ENCODE measurements at regions not wholly inside any gene's neighbourhood (a gene's known extent, or its start where the extent isn't known, plus 50 kb on each side); places are given as distances from the start of the nearest gene placed in this dataset.
"Not testable (repeated sequence)": the region's sequence is repeated elsewhere in the genome, so short reads cannot be mapped to it uniquely, and the experiment has no call there.

DNA sequence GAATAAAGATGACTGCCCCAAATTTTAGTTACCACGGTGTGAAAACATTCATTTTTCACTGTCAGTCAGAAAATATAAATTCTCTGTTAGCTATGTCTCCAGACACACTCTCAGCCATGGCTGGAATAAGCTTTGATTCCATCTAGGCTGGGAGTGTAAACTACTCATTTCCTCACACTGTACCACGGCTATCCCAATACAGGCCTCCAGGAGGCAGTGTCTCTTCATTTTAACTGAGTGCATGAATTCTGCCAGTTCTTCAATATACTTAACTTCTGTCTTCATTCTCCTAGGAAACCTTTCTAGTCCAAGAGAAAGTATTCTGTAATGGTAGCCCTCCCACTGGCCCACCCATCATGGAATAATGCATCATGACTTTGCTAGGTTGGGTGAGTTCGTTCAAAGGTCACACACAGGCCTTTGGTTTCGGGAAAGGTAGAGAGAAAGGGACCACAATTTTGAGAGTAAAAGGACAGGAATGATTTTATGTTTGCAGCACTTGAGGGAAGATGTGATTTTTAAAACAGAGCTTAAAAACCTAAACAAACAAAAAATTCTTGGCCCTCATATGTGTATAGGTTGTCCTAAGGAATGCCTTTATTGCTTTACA lies 381.1 kb downstream of the SEC23A start:
- no peak for DNase-seq (ENCODE audit: low read depth in 3 of 3, low spot score in 1 of 3)

DNA sequence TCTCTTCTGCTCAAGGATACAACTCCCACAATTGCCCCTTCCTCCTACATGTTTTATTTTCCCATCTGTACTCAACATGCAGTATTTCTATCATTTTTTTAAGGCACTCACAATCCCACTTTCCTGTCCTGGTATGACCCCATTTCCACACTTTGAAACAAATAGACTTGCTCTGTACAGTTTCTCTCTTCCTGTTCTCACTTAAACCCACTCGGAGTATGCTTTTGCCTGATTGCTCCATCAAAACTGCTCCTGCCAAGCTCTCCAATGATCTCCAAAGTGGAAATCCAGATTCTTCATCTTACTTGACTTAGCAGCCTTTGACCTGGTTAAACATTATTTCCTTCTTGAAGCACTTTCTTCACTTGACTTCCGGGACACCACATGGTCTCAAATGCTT lies 384.5 kb downstream of the SEC23A start:
- DNase-seq (ENCODE audit: low read depth in 3 of 3, low spot score in 1 of 3): no peak

DNA sequence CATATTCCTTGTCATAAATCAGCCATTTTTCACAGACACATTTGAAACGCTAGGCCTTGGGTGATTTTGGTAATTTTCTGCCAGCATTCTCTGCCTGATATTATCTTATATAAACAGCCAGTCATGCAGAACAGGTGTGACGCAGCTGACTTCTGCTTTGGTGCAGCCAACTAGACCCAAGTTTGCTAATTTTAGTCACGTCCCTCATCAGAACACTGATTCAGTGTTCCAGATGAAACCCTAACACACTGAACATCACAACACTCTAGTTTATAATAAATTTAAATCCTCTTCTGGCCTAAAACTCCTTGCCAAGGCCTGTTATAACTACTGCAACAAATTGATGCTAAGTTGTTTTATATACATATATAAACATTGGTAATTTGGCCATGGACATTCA lies 386.1 kb downstream of the SEC23A start:
- DNase-seq (ENCODE audit: low read depth in 3 of 3, low spot score in 1 of 3): no peak

DNA sequence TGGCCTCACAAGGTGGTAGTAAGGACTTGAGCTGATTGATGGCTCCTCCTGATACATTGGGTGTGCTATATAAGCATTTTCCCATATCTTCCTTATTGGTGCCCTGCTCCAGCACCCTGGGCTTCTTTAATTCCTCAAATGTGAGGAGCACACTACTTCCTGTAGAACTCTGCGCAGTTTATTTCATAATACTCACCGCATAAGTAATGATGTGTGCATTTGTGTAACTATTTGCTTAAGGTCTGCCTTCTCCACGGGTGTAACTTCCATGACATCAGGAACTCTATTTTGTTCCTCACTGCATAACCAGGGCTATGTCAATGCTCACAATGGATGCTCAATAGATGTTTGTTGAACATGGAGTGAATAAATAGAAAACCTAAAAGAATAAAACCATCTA lies 392.2 kb downstream of the SEC23A start:
- DNase-seq (ENCODE audit: low read depth in 3 of 3, low spot score in 1 of 3): no peak

DNA sequence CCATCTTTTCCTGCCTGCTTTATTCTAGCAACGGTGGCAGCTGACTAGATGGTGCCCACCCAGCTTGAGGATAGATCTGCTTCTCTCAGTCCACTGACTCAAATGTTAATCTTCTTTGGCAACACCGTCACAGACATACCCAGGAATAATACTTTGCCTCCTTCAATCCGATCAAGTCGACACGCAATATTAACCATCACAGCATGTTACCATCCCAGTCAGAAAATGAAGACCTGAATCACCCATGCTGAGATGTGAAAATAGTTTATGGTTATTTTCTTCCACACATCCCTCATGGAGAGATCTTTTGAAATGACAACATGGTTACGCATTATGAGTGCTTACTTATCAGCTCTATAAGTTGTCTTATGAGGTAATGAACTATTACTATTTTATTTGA lies 392.8 kb downstream of the SEC23A start:
- no peak for DNase-seq (ENCODE audit: low read depth in 3 of 3, low spot score in 1 of 3)

DNA sequence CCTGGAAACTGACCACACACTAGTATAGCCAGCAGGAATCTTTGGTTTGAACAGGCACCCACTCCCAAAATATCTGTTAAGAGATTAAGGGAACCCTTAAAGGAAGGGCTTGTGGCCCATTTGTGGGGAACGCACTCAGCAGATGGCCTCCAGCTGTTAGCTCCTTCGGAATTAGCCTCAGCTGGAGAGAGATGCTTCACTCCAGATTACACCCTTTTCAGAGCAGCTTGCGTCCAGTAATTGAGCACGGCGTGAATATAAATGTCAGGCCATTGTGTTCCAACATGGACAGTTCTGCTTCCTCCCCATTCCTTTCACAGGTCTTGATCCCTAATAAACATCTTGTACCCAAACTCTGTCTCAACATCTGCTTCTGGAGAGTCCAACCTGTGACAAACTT lies 397.8 kb downstream of the SEC23A start:
- DNase-seq (ENCODE audit: low read depth in 3 of 3, low spot score in 1 of 3): no peak

DNA sequence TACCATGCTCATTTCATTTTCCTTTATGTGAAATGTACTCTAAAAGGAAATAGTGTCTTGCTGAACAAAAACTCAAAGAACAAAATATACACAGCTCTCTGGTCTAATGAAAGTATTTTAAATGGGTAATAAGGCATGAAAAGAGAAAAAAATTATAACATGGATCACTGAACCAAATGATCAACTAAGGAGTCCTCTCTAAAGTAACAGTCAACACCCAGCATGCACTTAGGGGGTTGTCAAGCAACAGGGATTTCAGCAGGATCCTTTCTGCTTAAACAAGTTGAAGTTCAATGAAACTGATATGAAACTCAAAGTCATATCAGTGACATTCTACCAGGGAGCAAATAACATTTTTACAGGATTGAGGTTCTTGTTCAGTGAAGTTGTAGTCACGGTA lies 398.8 kb downstream of the SEC23A start:
- DNase-seq (ENCODE audit: low read depth in 3 of 3, low spot score in 1 of 3): no peak

DNA sequence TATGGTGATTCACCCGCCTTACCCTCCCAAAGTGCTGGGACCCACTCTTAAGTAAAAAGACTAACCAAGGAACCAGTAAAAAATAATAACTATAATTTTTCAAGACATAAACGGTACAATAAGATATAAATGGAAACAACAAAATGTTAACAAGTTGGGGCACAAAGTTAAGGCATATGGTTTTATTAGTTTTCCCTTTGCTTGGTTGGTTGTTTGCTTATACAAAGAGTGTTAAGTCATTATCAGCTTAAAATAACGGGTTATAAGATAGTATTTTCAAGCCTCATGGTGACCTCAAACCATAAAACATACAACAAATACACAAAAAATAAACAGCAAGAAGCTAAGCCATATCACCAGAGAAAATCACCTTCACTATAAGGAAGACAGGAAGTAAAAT lies 406.1 kb downstream of the SEC23A start:
- no peak for DNase-seq (ENCODE audit: low read depth in 3 of 3, low spot score in 1 of 3)

DNA sequence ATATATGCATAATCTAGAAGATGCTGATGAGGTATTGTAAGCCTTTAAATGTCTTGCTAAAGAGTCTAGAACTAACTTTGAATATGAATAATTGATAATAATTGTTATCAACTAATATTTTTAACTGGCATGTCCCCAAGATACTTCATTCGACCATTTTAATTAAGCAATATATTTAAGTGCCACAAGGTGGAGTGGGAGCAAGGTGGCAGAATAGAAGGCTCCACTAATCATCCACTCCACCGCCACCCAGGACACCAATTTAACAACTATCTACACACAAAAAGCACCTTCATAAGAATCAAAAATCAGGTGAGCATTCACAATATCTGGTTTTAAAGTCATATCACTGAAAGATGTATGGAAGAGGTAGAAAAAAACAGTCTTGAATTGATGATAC lies 409.6 kb downstream of the SEC23A start:
- no peak for DNase-seq (ENCODE audit: low read depth in 3 of 3, low spot score in 1 of 3)

DNA sequence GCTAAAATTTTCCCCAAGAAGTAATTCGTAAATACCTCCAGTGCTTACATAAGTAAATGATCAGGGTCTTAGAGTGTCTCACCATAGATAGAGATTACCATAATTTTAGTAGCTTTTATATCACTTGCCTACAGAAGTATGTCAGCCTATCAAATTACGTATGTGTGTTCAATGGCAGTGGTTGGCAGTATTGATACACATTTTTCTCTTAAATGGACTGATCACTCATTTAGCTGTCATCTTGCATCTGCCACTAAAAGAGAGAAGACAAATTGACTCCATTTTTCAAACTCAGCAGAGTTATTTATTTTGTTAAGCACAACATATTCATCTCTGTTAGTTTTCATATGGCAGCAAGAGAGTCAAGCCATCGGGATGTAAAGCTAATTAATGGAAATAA lies 413.1 kb upstream of the CLEC14A start:
- no peak for DNase-seq (ENCODE audit: low read depth in 3 of 3, low spot score in 1 of 3)

DNA sequence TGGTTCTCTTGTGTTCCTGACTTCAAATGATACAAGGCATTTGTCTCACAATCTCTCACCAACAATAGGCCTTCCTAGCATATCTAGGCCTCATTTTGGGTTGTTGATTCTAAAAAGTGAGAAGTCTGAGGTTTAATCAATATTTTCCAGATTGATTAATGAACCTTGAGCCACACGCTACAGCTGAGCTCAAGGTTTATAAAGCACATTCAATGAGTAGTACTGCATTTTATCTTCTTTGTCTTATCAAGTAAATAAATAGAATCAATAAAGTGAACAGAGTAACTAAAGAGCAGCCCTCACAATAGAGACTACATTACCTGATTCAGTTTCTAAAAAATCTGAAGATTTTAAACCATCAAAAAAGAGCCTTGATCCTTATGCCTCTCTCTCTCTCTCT lies 407.5 kb upstream of the CLEC14A start:
- DNase-seq (ENCODE audit: low read depth in 3 of 3, low spot score in 1 of 3): no peak

DNA sequence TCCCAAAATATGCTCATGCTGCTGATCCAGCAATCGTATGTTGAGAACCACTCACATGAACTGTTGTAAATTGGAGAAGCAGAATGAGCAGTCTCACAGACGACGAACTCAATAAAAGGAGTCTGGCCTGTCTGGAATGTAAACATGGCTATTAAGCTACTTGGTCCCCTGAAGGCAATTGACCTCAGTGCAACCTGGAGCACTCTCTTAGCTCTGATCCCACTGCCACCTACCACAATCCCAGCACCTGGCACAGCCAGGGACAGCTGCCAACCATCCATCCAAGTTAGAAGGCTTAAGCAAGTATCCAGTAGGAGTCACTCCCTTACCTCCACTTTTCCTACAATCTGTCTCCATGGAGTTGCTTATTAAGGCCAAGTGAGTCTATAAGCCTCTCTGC lies 406.9 kb upstream of the CLEC14A start:
- DNase-seq (ENCODE audit: low read depth in 3 of 3, low spot score in 1 of 3): no peak

DNA sequence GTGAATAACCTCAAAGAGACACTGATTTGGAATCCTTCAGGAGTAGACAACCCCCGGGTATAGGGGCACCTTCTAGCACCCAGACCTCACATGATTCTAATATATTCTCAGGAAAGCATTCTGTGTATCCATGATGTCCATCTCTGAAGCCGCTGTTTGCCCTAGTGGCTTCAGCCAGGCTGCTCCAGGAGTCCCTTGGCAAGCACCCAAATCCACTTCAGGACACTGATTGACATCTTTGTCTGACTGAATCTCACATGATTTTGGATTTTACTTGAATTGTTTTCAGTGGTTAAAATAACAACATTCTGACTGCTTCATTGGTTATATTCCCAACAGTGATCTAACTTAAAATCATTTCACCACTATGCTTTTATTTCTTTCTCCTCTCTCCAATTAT lies 390.5 kb upstream of the CLEC14A start:
- no peak for DNase-seq (ENCODE audit: low read depth in 3 of 3, low spot score in 1 of 3)

DNA sequence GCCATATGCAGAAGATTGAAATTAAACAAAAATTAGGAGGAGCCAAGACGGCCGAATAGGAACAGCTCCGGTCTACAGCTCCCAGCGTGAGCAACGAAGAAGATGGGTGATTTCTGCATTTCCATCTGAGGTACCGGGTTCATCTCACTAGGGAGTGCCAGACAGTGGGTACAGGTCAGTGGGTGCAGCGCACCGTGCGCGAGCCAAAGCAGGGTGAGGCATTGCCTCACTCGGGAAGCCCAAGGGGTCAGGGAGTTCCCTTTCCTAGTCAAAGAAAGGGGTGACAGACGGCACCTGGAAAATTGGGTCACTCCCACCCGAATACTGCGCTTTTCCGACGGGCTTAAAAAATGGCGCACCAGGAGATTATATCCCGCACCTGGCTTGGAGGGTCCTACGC lies 379.0 kb upstream of the CLEC14A start:
- DNase-seq (ENCODE audit: low read depth in 3 of 3, low spot score in 1 of 3): not testable (repeated sequence)

DNA sequence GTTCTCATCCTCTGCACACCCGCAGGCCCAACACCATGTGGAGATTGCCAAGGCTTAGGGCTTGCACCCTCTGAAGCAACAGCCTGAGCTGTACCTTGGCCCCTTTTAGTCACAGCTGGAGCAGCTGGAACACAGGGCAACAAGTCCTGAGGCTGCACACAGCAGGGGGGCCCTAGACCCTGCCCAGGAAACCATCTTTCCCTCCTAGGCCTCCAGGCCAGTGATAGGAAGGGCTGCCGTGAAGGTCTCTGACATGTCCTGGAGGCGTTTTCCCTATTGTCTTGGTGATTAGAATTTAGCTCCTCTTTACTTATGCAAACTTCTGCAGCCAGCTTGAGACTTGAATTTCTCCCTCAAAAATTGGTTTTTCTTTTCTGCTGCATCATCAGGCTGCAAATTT lies 373.5 kb upstream of the CLEC14A start:
- no peak for DNase-seq (ENCODE audit: low read depth in 3 of 3, low spot score in 1 of 3)

DNA sequence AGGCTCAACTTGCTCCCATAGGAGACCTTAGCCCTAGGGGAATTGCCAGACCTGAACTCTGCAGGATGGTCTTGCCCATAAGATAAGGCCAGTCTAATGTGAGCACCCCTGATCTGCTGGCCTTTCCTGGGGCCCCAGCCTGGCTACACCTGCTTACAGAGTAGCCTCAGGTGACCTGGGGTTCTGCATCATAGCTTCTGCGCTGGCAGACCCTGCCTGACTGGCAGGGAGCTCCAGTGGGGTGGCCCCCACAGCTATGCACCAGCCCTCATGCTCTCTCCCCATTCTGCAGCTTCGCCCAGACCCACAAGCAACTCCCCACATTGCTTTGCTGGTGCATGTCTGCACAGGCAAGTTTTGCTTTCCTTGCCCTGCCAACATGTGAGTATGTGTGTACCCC lies 371.3 kb upstream of the CLEC14A start:
- DNase-seq (ENCODE audit: low read depth in 3 of 3, low spot score in 1 of 3): no peak

DNA sequence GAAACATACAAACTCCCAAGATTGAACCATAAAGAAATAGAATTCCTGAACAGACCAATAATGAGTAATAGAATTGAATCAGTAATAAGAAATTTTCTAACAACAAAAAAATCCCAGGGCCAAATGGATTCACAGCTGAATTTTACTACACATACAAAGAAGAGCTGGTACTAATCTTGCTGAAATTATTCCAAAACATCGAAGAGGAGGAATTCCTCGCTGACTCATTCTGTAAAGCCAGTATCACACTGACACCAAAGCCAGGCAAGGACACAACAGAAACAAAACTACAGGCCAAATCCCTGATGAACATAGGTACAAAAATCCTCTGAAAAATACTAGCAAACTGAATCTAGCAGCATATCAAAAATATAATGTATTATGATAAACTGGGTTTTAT lies 367.8 kb upstream of the CLEC14A start:
- DNase-seq (ENCODE audit: low read depth in 3 of 3, low spot score in 1 of 3): no peak

DNA sequence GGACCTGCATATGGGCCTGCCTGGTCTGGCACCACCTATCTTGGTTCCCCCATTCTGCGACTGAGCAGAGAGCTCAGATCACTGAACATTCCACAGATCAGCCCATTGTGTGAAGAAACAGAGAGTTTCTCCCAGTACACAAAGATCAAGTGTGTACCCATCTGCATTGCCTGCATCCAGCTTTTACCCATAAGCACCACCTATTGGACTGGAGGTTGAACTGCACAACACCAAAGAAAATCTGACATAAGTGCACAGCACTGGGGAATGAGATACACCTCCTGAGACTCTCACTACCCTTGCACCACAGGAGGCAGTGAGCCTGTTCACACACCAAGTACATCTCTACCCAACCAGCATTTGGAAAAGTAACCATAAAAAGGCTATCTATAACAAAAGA lies 362.6 kb upstream of the CLEC14A start:
- no peak for DNase-seq (ENCODE audit: low read depth in 3 of 3, low spot score in 1 of 3)

DNA sequence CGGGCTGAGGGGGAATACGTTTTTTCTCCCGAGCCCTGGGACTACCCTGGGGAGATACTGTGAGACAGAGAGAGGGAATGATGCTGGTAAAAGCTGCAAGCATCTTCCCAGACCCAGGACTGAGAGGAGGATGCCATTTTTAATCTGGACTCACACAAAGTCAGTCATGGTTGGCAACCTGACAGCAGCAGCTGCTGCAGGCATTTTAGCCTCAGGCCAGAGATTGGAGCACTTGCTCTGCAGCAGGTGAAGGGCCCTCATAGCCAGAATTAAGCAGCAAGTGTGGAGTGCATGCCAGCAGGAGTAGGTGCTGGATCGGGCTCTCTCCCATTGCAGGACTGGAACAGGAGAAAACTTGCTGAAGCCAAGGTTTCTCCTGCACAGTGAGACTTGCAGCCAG lies 361.1 kb upstream of the CLEC14A start:
- DNase-seq (ENCODE audit: low read depth in 3 of 3, low spot score in 1 of 3): no peak

DNA sequence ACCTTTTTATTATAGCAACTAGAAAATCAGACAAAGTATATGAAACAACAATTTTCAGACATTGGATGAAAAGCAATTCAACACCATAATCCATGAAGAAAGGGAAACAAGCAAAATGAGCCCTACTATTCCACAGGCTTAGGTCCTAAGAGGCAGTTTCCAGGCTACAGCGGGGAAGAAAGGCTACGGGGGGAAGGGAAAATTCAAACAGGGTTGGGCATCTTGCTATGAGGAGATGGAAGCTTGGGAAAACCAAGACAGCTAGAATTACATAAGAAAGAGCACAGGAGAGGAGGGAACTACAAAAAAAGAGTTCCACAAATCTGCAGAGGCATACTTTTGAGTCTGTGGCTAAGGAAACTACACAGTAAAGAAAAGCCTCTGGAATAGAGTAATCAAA lies 356.0 kb upstream of the CLEC14A start:
- DNase-seq (ENCODE audit: low read depth in 3 of 3, low spot score in 1 of 3): no peak

DNA sequence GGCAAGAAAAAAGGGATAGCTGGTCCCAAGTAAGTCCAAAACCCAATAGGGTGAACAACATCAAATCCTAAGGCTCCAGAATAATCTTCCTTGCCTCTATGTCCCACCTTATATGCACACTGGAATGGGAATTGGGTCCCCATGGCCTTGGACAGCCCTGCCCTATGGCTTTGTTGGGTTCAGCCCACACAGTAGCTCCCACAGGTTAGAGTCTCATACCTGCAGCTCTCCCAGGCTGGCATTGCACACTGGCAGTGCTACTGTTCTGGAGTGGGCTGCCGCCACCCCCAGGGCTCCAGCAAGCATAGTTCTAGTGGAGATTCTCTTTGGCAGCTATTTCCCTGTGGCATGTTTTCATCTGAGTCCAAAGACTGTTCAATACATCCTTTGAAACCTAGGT lies 352.4 kb upstream of the CLEC14A start:
- DNase-seq (ENCODE audit: low read depth in 3 of 3, low spot score in 1 of 3): no peak

DNA sequence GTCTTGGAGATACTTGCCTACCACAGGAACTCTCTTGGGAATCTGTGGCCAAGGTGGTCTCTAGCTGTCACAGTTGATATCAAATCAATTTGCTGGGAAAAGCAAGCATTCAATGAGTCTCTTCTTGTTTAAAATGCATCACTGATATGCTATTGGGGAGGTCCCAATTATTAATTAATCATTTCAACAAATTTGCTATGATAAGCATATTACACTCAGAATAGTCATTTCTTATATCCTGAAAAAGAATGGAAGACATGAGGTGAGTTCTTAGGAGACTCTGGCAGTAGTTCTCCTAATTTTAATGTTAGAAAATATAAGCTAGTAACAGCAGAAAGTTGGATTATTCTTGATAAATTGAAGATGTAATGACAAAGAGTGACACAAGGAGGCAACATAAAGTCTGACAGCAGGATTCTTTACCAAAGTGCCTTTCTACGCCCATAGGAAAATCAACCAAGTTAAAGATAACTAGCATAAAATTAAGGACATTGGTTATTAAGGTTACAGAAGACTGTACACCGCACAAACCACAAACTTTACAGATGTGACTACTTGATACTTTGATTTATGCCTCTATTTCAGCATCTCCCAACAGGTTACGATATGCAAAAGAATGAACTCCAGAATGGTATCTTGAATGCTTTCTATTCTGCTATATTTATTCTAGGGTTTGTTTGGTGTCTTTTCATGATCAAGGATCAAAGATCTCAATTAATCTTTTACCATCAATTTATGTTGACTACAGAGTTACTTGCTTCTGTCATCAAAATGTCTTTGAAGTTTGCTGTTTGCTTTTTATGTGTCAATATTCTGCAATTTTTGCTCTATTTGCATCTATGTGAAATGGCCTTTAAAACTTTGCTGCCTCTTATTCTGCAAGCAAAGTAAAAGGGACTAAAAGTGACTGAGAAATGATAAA lies 349.6 kb upstream of the CLEC14A start:
- no peak for DNase-seq (ENCODE audit: low read depth in 3 of 3, low spot score in 1 of 3)

DNA sequence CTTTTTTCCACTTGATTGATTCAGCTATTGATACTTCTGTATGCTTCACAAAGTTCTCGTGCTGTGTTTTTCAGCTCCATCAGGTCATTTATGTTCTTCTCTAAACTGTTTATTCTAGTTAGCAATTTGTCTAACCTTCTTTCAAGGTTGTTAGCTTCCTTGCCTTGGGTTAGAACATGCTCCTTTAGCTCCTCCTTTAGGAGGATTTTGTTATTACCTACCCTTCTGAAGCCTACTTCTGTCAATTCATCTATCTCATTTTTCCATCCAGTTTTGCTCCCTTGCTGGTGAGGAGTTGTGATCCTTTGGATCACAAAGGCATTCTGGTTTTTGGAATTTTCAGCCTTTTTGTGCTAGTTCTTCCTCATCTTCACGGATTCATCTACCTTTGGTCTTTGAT lies 344.7 kb upstream of the CLEC14A start:
- not testable (repeated sequence) for DNase-seq (ENCODE audit: low read depth in 3 of 3, low spot score in 1 of 3)
